Tibial nerve (tissue), 4 donors: ENCODE measurements at regions not wholly inside any gene's neighbourhood (a gene's known extent, or its start where the extent isn't known, plus 50 kb on each side); places are given as distances from the start of the nearest gene placed in this dataset.

Experiments used
- CTCF ChIP-seq, 5 experiments: fragments of 200-600 bp in 3 of 5; fragments of 450-650 bp in 2 of 5; sonication (generic) in 3 of 5; IDR thresholded peaks; one replicate each; pipeline ENCODE4 v1.5.1; 2016 to 2019; ENCODE audit warnings: antibody characterized with exemption in 5 of 5, mild to moderate bottlenecking in 3 of 5, moderate library complexity in 2 of 5
- EP300 ChIP-seq, 2 donors: sonication (generic); formaldehyde crosslinking; IDR thresholded peaks; one replicate each; pipeline ENCODE4 v1.6.1; 2017; ENCODE audit warnings: antibody characterized with exemption in 2 of 2, mild to moderate bottlenecking in 1 of 2
- POLR2A ChIP-seq, 2 donors: fragments of 450-650 bp; IDR thresholded peaks; one replicate each; pipeline ENCODE4 v1.6.1; 2017; ENCODE audit warnings: antibody characterized with exemption in 2 of 2, mild to moderate bottlenecking in 2 of 2, moderate library complexity in 2 of 2

GRCh38 chr9:81468084-81468595, 221.2 kb downstream of the TLE1 start:
- no peak for TF ChIP-seq CTCF (IDR thresholded peaks at IDR 0.05)
- TF ChIP-seq POLR2A (IDR thresholded peaks at IDR 0.05), result no peak
- TF ChIP-seq EP300 (IDR thresholded peaks at IDR 0.05), result no peak
